HG03095 (cell line): ENCODE measurements at regions not wholly inside any gene's neighbourhood (a gene's known extent, or its start where the extent isn't known, plus 50 kb on each side); places are given as distances from the start of the nearest gene placed in this dataset.

Source experiments
- ATAC-seq: cut with Tn5 transposase; IDR thresholded peaks from one replicate; pipeline ENCODE4 v1.9.1; 2021; ENCODE audit warnings: moderate library complexity; ENCODE audit not compliant: unreplicated experiment

DNA sequence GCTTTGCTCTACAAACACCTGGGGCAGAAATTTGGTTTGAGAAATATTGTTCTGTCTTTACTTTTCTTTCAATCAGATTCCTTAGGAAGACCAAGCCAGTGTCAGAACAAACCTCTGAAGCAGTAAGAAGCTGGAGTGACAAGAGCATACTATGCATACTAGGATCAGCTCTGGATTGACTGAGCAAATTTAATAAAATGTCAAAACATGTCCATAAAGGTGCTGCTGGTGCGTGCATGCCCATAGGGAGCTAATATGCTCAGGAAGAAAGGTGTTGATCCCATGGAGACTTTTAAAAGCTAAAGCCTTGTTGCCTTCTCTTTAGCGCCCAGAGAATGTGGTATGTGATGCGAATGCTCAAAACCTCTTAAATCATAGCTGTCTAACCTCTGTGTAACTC is 1076.2 kb downstream of the NLGN4Y start:
- no peak for ATAC-seq

DNA sequence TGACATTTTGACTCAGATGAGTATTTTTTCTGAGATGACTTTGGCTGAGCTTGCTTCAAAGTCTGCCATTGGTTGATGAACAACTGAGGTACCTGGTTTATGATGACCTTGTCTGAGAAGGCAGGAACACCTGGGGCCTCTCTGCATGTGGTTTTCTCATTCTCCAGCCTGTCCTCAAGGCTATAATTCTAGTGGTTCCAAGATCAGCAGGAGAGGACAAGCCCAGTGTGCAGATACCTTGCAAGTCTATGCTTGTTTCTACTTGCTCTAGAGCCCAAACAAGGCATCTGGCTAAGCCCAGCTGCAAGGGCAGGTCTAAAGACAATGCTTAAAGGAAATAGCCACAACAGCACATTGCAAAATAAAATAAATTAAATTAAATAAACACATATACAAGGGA is 1100.0 kb downstream of the NLGN4Y start:
- ATAC-seq: no peak

DNA sequence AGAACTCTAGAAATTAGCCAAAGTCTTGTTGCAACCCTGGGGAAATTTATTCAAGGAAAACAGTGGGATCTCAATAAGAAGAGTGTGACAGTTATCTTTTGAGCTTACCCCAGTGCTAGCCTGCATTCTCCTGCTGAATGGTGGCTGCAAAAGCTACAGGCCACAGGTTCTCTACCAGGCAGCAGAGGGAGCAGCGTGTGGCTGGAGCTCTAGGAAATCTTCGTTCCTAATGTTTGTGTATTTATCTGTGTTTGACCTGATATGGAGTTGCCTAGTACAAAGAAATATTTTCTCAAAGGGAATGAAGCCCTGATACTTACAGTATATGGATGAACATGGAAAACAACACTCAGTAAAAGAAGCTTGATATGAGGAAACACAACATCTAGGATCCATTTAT is 1100.6 kb downstream of the NLGN4Y start:
- ATAC-seq: no peak

DNA sequence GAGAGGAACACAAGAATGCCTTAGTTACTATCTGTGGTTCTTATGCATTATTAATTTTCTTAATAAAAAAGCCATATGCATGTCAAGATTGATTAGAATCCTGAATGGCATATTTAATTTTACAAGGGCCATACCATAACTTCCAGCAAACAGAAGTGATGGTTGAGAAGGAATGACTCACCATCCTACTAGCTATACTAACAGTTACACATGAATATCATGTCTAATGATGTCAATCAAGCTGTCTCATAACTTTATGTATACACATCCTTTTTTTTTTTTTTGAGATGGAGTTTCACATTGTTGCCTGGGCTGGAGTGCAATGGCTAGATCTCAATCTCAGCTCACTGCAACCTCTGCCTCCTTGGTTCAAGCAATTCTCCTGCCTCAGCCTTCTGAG is 1123.9 kb downstream of the NLGN4Y start:
- no peak for ATAC-seq

DNA sequence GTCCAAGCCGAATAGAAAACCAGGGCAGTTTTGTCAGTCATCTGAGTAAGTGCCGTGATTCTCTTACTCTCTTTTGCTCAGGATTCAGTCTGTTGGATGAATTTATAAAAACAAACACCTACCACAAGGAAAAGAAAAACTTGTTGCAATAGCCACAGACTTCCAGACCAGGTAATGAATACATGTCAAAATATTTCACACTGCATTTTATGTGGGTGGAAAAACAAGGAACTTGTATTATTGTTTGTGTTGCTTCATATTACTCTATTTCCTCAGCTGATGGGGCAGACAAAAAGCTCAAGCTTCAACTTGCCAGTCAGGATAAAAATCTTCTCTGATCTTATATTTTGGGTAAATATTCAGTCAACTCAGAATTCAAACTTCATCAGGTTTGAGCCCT is 1125.7 kb downstream of the NLGN4Y start:
- ATAC-seq: no peak

- ATAC-seq: no peak
Measured at GRCh38 chrY:15688531-15688930, 1164.2 kb downstream of the NLGN4Y start.

DNA sequence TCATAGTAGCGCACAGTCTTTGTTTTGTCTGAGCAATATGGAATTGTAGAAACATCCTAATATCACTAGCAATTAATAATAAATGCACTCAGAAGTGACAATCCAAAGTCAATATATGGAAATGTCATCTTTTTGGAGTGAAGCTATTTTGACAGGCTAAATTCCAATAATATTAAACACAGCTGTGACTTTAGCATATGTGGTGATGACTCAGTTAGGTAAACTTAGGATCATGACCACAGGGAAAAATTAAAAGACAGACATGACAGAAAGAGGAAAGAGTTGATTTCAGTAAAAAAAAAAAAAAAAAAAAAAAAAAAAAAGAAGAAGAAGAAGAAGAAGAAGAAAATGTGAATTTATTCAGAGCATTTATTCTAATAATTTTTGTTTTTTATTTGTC is 1165.7 kb downstream of the NLGN4Y start:
- no peak for ATAC-seq

- no peak for ATAC-seq
Measured at GRCh38 chrY:15702131-15702530, 1177.8 kb downstream of the NLGN4Y start.

DNA sequence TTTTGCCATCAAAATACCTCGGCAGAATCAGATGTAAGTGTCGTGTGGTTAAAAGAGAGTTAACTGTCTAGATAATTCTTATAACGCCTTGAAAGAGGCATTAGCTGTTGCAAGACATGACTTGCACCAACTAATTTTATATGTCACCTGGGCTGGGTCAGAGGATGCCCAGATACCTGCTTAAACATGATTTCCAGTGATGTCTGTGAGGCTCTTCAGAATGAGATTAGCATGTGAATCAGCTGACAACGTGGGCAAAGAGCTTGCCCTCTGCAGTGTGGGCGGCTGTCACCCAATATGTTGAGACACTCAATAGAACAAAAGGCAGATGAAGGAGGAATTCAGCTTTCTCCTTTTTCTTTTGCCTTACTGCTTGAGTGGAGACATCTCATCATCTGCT is 1180.6 kb downstream of the NLGN4Y start:
- ATAC-seq: no peak

DNA sequence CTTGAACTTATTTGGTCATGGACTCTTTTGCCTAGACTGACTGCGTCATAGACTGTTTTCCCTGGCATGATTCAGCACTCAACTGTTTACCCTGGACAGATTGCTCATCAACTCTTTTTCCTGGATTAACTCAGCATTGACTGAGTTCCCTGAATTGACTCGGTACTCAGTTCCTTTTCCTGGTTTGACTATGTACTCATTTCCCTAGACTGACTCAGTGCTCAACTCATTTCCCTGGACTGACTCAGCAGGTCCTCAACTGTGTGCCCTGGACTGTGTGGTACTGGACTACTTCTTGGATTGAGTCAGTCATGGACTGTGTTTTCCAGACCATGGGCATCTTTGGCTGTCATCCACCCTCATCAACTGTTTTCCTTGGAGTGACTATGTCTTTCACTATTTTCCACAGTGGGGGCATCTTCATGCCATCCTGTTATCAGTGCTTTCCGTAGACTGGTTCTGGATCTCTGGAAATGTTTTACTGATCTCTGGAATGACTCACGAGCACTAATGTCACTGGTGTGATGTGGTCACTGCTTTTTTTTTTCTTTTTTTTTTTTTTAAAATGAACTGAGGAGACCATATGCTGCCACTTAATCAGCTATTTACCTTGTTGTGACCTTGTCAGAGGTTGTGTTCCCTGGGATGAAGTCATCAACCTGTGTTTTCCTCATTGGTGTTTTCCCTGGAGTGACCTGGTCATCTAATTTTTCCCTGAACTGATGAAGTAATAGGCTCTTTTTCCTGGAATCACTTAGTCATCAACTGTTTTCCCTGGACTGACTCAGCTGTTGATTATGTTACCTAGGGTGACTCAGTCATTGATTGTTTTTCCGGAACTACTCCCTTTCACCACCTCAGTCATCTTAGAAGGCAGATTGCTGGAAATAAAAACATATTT is 1225.5 kb downstream of the NLGN4Y start:
- no peak for ATAC-seq

DNA sequence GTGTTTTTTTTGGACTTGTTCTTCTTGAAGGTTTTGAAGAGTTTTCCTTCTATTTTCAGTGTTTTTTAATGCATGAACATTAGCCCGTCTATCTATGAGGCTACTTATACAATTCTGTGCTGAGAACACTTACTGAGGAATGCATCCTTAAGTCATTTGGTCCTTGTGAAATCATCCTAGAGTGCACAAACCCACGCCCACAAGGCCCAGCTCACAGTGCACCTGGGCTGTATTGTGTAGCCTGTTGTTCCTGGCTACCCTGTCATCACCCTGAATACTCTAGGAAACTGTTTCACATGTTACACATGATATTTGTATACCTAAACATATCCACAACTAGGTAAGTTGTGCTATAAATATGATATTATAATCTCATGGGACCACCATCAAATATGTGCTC is 1226.7 kb downstream of the NLGN4Y start:
- no peak for ATAC-seq

DNA sequence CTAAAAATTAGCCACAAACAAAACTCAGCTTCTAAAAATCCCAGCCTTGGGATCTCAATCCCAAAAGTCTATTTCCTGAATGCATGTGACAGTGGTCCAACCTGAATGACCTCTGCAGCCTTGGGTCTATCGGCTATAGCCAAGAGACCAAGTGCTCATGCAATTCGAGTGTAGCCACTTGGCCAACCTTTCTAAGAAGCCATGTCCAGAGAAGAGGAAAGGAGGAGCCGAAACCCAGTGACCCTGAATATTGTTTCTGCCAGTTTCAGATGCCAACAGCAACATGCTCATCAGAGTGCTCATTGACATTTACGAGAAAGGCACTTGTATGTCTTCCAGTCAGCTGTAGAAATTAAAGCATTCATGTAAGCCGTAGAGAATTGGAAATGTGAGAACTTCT is 1231.9 kb downstream of the NLGN4Y start:
- ATAC-seq: no peak

GRCh38 chrY:15773579-15773978 is 1249.2 kb downstream of the NLGN4Y start:
- ATAC-seq: no peak

- ATAC-seq: no peak
Measured at GRCh38 chrY:15775880-15776279, 1251.6 kb downstream of the NLGN4Y start.

DNA sequence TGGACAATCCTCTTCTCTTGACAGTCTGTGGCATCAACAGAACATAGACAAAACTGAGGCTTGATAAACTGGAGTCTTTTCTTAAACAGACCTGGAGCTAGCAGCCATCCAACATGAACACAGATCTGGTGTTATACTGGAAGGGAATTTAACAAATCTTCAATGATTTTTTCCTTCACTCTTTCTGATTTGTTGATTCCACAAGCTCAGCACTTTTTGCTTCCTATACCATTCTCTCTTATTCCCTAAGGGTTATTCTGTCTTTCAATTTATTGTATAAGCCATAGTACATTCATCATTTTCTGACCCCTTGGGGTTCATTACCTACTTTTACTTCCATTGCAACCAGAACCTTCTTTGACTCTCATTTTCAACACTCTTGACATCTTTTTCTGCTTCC is 1255.6 kb downstream of the NLGN4Y start:
- no peak for ATAC-seq

- ATAC-seq: no peak
Measured at GRCh38 chrY:15800021-15800420, 1275.7 kb downstream of the NLGN4Y start.

GRCh38 chrY:15805985-15806384 is 1281.7 kb downstream of the NLGN4Y start:
- ATAC-seq: no peak

GRCh38 chrY:15814241-15814640 is 1289.9 kb downstream of the NLGN4Y start:
- ATAC-seq: no peak
